PC-9 (cell line): ENCODE measurements at regions not wholly inside any gene's neighbourhood (a gene's known extent, or its start where the extent isn't known, plus 50 kb on each side); places are given as distances from the start of the nearest gene placed in this dataset.

ENCODE experiments used
- BruUV-seq: library from RNA; stranded (reverse); fragments of 400-500 nt; replicated peaks from 2 replicates; lab custom pipeline; 2021; lab: Mats Ljungman, UMichigan
- CTCF ChIA-PET: fragments of 300-600 bp; sonication (Branson Sonifier 250); formaldehyde crosslinking; loops from one replicate; lab custom pipeline; 2022; ENCODE audit warnings: antibody characterized with exemption; lab: Charles Lee
- POLR2A ChIA-PET: fragments of 300-600 bp; sonication (Branson Sonifier 250); formaldehyde crosslinking; loops from one replicate; lab custom pipeline; 2022; ENCODE audit warnings: antibody characterized with exemption; ENCODE audit not compliant: unreplicated experiment; lab: Charles Lee
- DNase-seq, 2 experiments: peaks; one replicate each; pipeline versions ENCODE4 v3.0.0 to v3.0.0-alpha.2; 2015 to 2022; ENCODE audit warnings: mixed read lengths in 1 of 2
- H2AFZ ChIP-seq: fragments of 200-600 bp; sonication (generic); 2 replicates; pipeline ENCODE4 v1.8.1; 2017; ENCODE audit warnings: antibody characterized with exemption
- H3F3A ChIP-seq: fragments of 200-600 bp; sonication (generic); 2 replicates; pipeline ENCODE4 v1.8.1; 2017; ENCODE audit warnings: antibody characterized with exemption, mild to moderate bottlenecking, low read depth; ENCODE audit not compliant: insufficient read depth
- H3K27ac ChIP-seq: fragments of 200-600 bp; sonication (generic); 2 replicates; pipeline ENCODE4 v1.6.1; 2016; ENCODE audit warnings: mixed run types
- H3K27me3 ChIP-seq: fragments of 200-600 bp; sonication (generic); 2 replicates; pipeline ENCODE4 v1.6.1; 2016; ENCODE audit warnings: low read depth, mixed run types; ENCODE audit not compliant: insufficient read depth
- H3K36me3 ChIP-seq: fragments of 200-600 bp; sonication (generic); 2 replicates; pipeline ENCODE4 v1.6.1; 2016; ENCODE audit warnings: low read depth, mixed run types
- H3K4me1 ChIP-seq: fragments of 200-600 bp; sonication (generic); replicated peaks from 2 replicates; pipeline ENCODE4 v1.6.1; 2016; ENCODE audit warnings: mixed run types; ENCODE audit not compliant: insufficient read depth
- H3K4me2 ChIP-seq: fragments of 200-600 bp; sonication (generic); 2 replicates; pipeline ENCODE4 v1.6.1; 2017; ENCODE audit warnings: mixed run types
- H3K4me3 ChIP-seq: fragments of 200-600 bp; sonication (generic); 2 replicates; pipeline ENCODE4 v1.6.1; 2016; ENCODE audit warnings: mixed run types
- H3K79me2 ChIP-seq: fragments of 200-600 bp; sonication (generic); 2 replicates; pipeline ENCODE4 v1.6.1; 2017; ENCODE audit warnings: low read depth, mixed run types
- H3K9me2 ChIP-seq: fragments of 200-600 bp; sonication (generic); 2 replicates; pipeline ENCODE4 v1.8.1; 2017; ENCODE audit warnings: mild to moderate bottlenecking; ENCODE audit not compliant: insufficient read depth
- H3K9me3 ChIP-seq: fragments of 200-600 bp; sonication (generic); 2 replicates; pipeline ENCODE4 v1.8.1; 2016; ENCODE audit warnings: low read depth; ENCODE audit not compliant: insufficient read depth
- H4K20me1 ChIP-seq: fragments of 200-600 bp; sonication (generic); 2 replicates; pipeline ENCODE4 v1.8.1; 2017; ENCODE audit not compliant: insufficient read depth
- CTCF ChIP-seq: fragments of 200-600 bp; sonication (generic); conservative IDR thresholded peaks from 2 replicates; pipeline ENCODE4 v1.6.1; 2017; ENCODE audit warnings: mixed run types, antibody characterized with exemption, mild to moderate bottlenecking, moderate library complexity
- EZH2 ChIP-seq: fragments of 200-600 bp; sonication (generic); IDR thresholded peaks from 2 replicates; pipeline ENCODE4 v1.8.0; 2017; ENCODE audit warnings: antibody characterized with exemption, low read depth
- intact Hi-C: fragments of 100-400 bp; cut with micrococcal nuclease; formaldehyde crosslinking; loops from one replicate; pipeline ENCODE4 v1.10.0; 2022; ENCODE audit not compliant: unreplicated experiment

GRCh38 chr11:46202696-46203391, 74.6 kb upstream of the CREB3L1 start:
- H3K4me1 ChIP-seq, result no peaks in the 10 kb centered on the region
- H3F3A ChIP-seq, result peaks cover 5% of the 10 kb centered on the region
- H3K9me3 ChIP-seq, result no peaks in the 10 kb centered on the region
- POLR2A ChIA-PET, result interaction anchor here (0.7 kb wide), 1 partner anchor 15 kb away, joined by 21 read pairs; no protein-coding TSS in a partner anchor
- CTCF ChIA-PET, result no interaction called here
- H4K20me1 ChIP-seq, result no peaks in the 10 kb centered on the region
- BruUV-seq, result no TSS peak
- H3K4me3 ChIP-seq, result no peak overlapping the region
- no peaks in the 10 kb centered on the region for H3K27me3 ChIP-seq
- no peaks in the 10 kb centered on the region for H3K36me3 ChIP-seq
- intact Hi-C loops, result no loop called here
- H2AFZ ChIP-seq, result no peak overlapping the region
- no peak for TF ChIP-seq EZH2
- TF ChIP-seq CTCF, result no peak
- no peak overlapping the region for H3K4me2 ChIP-seq
- no peaks in the 10 kb centered on the region for H3K9me2 ChIP-seq
- H3K27ac ChIP-seq, result no peak overlapping the region
- DNase-seq, result no peak
- H3K79me2 ChIP-seq, result no peaks in the 10 kb centered on the region

- H3K79me2 ChIP-seq, result no peaks in the 10 kb centered on the region
- H3F3A ChIP-seq, result peaks cover 5% of the 10 kb centered on the region
- no peaks in the 10 kb centered on the region for H3K9me3 ChIP-seq
- no peak for TF ChIP-seq CTCF
- TF ChIP-seq EZH2, result no peak
- POLR2A ChIA-PET, result interaction anchor here (0.7 kb wide), 1 partner anchor 14 kb away, joined by 21 read pairs; no protein-coding TSS in a partner anchor
- H3K9me2 ChIP-seq, result no peaks in the 10 kb centered on the region
- H3K4me2 ChIP-seq, result no peak overlapping the region
- no peak overlapping the region for H2AFZ ChIP-seq
- no peak overlapping the region for H3K27ac ChIP-seq
- no peaks in the 10 kb centered on the region for H3K4me1 ChIP-seq
- H3K27me3 ChIP-seq, result no peaks in the 10 kb centered on the region
- no peak for DNase-seq
- intact Hi-C loops, result no loop called here
- no TSS peak for BruUV-seq
- H4K20me1 ChIP-seq, result no peaks in the 10 kb centered on the region
- H3K4me3 ChIP-seq, result no peak overlapping the region
- CTCF ChIA-PET, result no interaction called here
- no peaks in the 10 kb centered on the region for H3K36me3 ChIP-seq
Measured at GRCh38 chr11:46202149-46202548, 75.3 kb upstream of the CREB3L1 start.

- Histone ChIP-seq H3K36me3 (no peaks in the 10 kb centered on the region), H3K4me1 (no peaks in the 10 kb centered on the region), H3K4me2 (no peak overlapping the region), H3F3A (peaks cover 5% of the 10 kb centered on the region; the same call in 1 of the 2 replicates), H2AFZ (no peak overlapping the region), H3K27me3 (no peaks in the 10 kb centered on the region), H4K20me1 (no peaks in the 10 kb centered on the region), H3K4me3 (no peak overlapping the region), H3K9me3 (no peaks in the 10 kb centered on the region), H3K9me2 (no peaks in the 10 kb centered on the region), H3K27ac (no peak overlapping the region), H3K79me2 (no peaks in the 10 kb centered on the region)
- no TSS peak for BruUV-seq
- TF ChIP-seq CTCF, result no peak
- TF ChIP-seq EZH2, result no peak
- CTCF ChIA-PET, result no interaction called here
- DNase-seq, result no peak
- POLR2A ChIA-PET, result no interaction called here
- intact Hi-C loops, result no loop called here
Measured at GRCh38 chr11:46200537-46201281, 76.8 kb upstream of the CREB3L1 start.
